ENCODE measurements at regions not wholly inside any gene's neighbourhood (a gene's known extent, or its start where the extent isn't known, plus 50 kb on each side); places are given as distances from the start of the nearest gene placed in this dataset.

GRCh38 chr9:1473956-1474634 lies 423.9 kb downstream of the DMRT2 start:
- H3K4me2 ChIP-seq (ENCODE audit: low read length), result no peak overlapping the region
- DNase-seq (no peak), ATAC-seq (no peak)
- H3K36me3 ChIP-seq (ENCODE audit: low read depth, low read length), result no peaks in the 10 kb centered on the region
- H3K79me2 ChIP-seq (ENCODE audit: low read length), result no peaks in the 10 kb centered on the region
- H3K9me3 ChIP-seq (ENCODE audit: low read length), result no peaks in the 10 kb centered on the region
- H3K4me3 ChIP-seq (ENCODE audit: low read length), result no peak overlapping the region
- POLR2A ChIA-PET (ENCODE audit: unreplicated experiment), result no interaction called here
- CTCF ChIA-PET, result no interaction called here
- TF ChIP-seq EZH2 (IDR thresholded peaks at IDR 0.05; ENCODE audit: low read length, unreplicated experiment) (no peak), EZH2phosphoT487 (IDR thresholded peaks at IDR 0.05; ENCODE audit: borderline replicate concordance, low read length) (no peak)
- TF ChIP-seq, protein P1, sequence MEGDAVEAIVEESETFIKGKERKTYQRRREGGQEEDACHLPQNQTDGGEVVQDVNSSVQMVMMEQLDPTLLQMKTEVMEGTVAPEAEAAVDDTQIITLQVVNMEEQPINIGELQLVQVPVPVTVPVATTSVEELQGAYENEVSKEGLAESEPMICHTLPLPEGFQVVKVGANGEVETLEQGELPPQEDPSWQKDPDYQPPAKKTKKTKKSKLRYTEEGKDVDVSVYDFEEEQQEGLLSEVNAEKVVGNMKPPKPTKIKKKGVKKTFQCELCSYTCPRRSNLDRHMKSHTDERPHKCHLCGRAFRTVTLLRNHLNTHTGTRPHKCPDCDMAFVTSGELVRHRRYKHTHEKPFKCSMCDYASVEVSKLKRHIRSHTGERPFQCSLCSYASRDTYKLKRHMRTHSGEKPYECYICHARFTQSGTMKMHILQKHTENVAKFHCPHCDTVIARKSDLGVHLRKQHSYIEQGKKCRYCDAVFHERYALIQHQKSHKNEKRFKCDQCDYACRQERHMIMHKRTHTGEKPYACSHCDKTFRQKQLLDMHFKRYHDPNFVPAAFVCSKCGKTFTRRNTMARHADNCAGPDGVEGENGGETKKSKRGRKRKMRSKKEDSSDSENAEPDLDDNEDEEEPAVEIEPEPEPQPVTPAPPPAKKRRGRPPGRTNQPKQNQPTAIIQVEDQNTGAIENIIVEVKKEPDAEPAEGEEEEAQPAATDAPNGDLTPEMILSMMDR (conservative IDR thresholded peaks at IDR 0.05; ENCODE audit: low read depth, low read length), result no peak
- H2AFZ ChIP-seq (ENCODE audit: low read length), result no peak overlapping the region
- no peaks in the 10 kb centered on the region for H3K9me2 ChIP-seq (replicated peaks; ENCODE audit: low read length)
- no peaks in the 10 kb centered on the region for H3F3A ChIP-seq (ENCODE audit: low read length, unreplicated experiment)
- no peak overlapping the region for H3K27ac ChIP-seq (ENCODE audit: low read length)
- no peak overlapping the region for H3K9ac ChIP-seq (ENCODE audit: low read length)
- intact Hi-C loops (cut with micrococcal nuclease), result no loop called here
- no peaks in the 10 kb centered on the region for H3K27me3 ChIP-seq (ENCODE audit: low read length)
- H4K20me1 ChIP-seq (ENCODE audit: low read length), result no peaks in the 10 kb centered on the region
- no peaks in the 10 kb centered on the region for H3K4me1 ChIP-seq (ENCODE audit: insufficient read depth, low read length)
- BruUV-seq (replicated peaks), result no TSS peak

- Histone ChIP-seq H3K9me3 (ENCODE audit: low read length) (no peaks in the 10 kb centered on the region), H3K79me2 (ENCODE audit: low read length) (no peaks in the 10 kb centered on the region), H3K9ac (ENCODE audit: low read length) (no peak overlapping the region), H3K36me3 (ENCODE audit: low read depth, low read length) (no peaks in the 10 kb centered on the region), H3K9me2 (replicated peaks; ENCODE audit: low read length) (no peaks in the 10 kb centered on the region), H3F3A (ENCODE audit: low read length, unreplicated experiment) (no peaks in the 10 kb centered on the region), H3K4me1 (ENCODE audit: insufficient read depth, low read length) (no peaks in the 10 kb centered on the region), H3K27ac (ENCODE audit: low read length) (no peak overlapping the region), H2AFZ (ENCODE audit: low read length) (no peak overlapping the region), H3K27me3 (ENCODE audit: low read length) (no peaks in the 10 kb centered on the region), H3K4me2 (ENCODE audit: low read length) (no peak overlapping the region), H4K20me1 (ENCODE audit: low read length) (no peaks in the 10 kb centered on the region), H3K4me3 (ENCODE audit: low read length) (no peak overlapping the region)
- ChIA-PET CTCF (no interaction called here), POLR2A (ENCODE audit: unreplicated experiment) (no interaction called here)
- ATAC-seq, result no peak
- intact Hi-C loops (cut with micrococcal nuclease), result no loop called here
- DNase-seq, result no peak
- TF ChIP-seq, protein P1 (conservative IDR thresholded peaks at IDR 0.05; ENCODE audit: low read depth, low read length), result no peak
- TF ChIP-seq EZH2phosphoT487 (IDR thresholded peaks at IDR 0.05; ENCODE audit: borderline replicate concordance, low read length), result no peak
- no peak for TF ChIP-seq EZH2 (IDR thresholded peaks at IDR 0.05; ENCODE audit: low read length, unreplicated experiment)
- BruUV-seq (replicated peaks), result no TSS peak
Measured at GRCh38 chr9:1474671-1475070, 424.5 kb downstream of the DMRT2 start.

GRCh38 chr9:1490341-1491232 lies 440.4 kb downstream of the DMRT2 start:
- peak overlapping the region; percentile 28; the same call in 1 of the 2 replicates for H3K27ac ChIP-seq (ENCODE audit: low read length)
- no peak overlapping the region for H3K4me3 ChIP-seq (ENCODE audit: low read length)
- no peaks in the 10 kb centered on the region for H4K20me1 ChIP-seq (ENCODE audit: low read length)
- H3K36me3 ChIP-seq (ENCODE audit: low read depth, low read length), result no peaks in the 10 kb centered on the region
- DNase-seq (peak; percentile 69), ATAC-seq (no peak)
- H3K9me3 ChIP-seq (ENCODE audit: low read length), result no peaks in the 10 kb centered on the region
- no peaks in the 10 kb centered on the region for H3K27me3 ChIP-seq (ENCODE audit: low read length)
- H3K9me2 ChIP-seq (replicated peaks; ENCODE audit: low read length), result no peaks in the 10 kb centered on the region
- H3K79me2 ChIP-seq (ENCODE audit: low read length), result no peaks in the 10 kb centered on the region
- peaks cover 15% of the 10 kb centered on the region for H3K4me1 ChIP-seq (ENCODE audit: insufficient read depth, low read length)
- TF ChIP-seq EZH2 (IDR thresholded peaks at IDR 0.05; ENCODE audit: low read length, unreplicated experiment) (no peak), EZH2phosphoT487 (IDR thresholded peaks at IDR 0.05; ENCODE audit: borderline replicate concordance, low read length) (no peak)
- TF ChIP-seq, protein P1 (conservative IDR thresholded peaks at IDR 0.05; ENCODE audit: low read depth, low read length), result no peak
- intact Hi-C loops (cut with micrococcal nuclease), result no loop called here
- no TSS peak for BruUV-seq (replicated peaks)
- no peak overlapping the region for H3K9ac ChIP-seq (ENCODE audit: low read length)
- ChIA-PET CTCF (no interaction called here), POLR2A (ENCODE audit: unreplicated experiment) (no interaction called here)
- H3F3A ChIP-seq (ENCODE audit: low read length, unreplicated experiment), result no peaks in the 10 kb centered on the region
- peak overlapping the region; percentile 37 for H3K4me2 ChIP-seq (ENCODE audit: low read length)
- H2AFZ ChIP-seq (ENCODE audit: low read length), result no peak overlapping the region
